ENCODE measurements at regions not wholly inside any gene's neighbourhood (a gene's known extent, or its start where the extent isn't known, plus 50 kb on each side); places are given as distances from the start of the nearest gene placed in this dataset.

DNA sequence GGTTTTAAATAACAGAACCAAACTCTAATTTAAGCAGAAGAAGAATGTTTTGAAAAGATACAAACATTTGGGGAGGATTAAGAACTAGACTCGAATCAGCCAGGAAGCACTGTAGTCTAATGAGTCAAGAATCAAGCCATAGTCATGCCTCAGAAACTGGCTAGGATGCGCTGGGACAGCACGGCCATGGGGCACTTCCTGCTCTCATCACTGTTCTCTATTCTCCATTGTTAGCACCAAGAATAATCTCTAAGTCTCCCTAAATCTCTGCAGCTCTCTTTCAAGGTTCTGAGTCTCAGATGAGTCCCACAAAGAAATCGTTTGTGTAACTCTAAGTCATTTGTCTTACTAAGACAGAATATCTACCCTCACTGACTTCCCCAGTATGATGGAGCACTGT lies 399.0 kb upstream of the KCNMB2 start:
- Histone ChIP-seq H3K9ac (ENCODE audit: low read length) (no peak overlapping the region), H3K36me3 (replicated peaks; ENCODE audit: insufficient read depth, low read length) (no peaks in the 10 kb centered on the region), H3K4me2 (ENCODE audit: low read depth, low read length) (no peak overlapping the region), H3K4me3 (ENCODE audit: low read length) (no peak overlapping the region), H3K9me2 (replicated peaks; ENCODE audit: insufficient read depth, low read length) (no peaks in the 10 kb centered on the region), H3K27ac (ENCODE audit: low read length) (no peak overlapping the region), H2AFZ (ENCODE audit: low read length) (no peak overlapping the region), H3F3A (ENCODE audit: insufficient read depth, low read length) (no peaks in the 10 kb centered on the region), H4K20me1 (ENCODE audit: insufficient read depth, low read length) (no peaks in the 10 kb centered on the region), H3K4me1 (ENCODE audit: low read length) (no peaks in the 10 kb centered on the region), H3K27me3 (replicated peaks; ENCODE audit: insufficient read depth, low read length) (no peaks in the 10 kb centered on the region), H3K9me3 (replicated peaks; ENCODE audit: insufficient read depth, low read length) (no peaks in the 10 kb centered on the region), H3K79me2 (ENCODE audit: low read length) (no peaks in the 10 kb centered on the region)
- no peak for DNase-seq
- TF ChIP-seq, protein P1, sequence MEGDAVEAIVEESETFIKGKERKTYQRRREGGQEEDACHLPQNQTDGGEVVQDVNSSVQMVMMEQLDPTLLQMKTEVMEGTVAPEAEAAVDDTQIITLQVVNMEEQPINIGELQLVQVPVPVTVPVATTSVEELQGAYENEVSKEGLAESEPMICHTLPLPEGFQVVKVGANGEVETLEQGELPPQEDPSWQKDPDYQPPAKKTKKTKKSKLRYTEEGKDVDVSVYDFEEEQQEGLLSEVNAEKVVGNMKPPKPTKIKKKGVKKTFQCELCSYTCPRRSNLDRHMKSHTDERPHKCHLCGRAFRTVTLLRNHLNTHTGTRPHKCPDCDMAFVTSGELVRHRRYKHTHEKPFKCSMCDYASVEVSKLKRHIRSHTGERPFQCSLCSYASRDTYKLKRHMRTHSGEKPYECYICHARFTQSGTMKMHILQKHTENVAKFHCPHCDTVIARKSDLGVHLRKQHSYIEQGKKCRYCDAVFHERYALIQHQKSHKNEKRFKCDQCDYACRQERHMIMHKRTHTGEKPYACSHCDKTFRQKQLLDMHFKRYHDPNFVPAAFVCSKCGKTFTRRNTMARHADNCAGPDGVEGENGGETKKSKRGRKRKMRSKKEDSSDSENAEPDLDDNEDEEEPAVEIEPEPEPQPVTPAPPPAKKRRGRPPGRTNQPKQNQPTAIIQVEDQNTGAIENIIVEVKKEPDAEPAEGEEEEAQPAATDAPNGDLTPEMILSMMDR (IDR thresholded peaks at IDR 0.05; ENCODE audit: low read length): no peak
- TF ChIP-seq EZH2 (optimal IDR thresholded peaks at IDR 0.05; ENCODE audit: low read depth, low read length): no peak
- TF ChIP-seq EZH2phosphoT487 (IDR thresholded peaks at IDR 0.05; ENCODE audit: low read length): no peak

DNA sequence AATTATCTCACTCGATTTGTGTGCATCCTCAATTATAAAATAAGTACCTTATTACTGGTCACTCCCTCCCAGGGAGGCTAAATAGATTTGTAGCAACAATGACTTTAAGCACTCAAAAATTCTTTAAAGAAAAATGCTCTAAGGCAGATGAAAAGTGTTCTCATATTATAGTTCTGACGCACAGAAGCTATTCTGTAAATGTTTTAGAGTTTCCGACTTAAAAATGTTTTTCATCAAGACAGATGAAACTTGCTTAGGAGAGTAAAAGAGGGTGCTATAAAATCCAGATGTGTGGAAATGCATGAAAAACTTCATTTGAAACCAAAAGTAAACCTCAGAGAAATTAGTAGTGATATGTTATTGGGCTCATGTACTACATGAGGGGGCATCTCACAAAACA lies 398.4 kb upstream of the KCNMB2 start:
- Histone ChIP-seq H3K4me1 (ENCODE audit: low read length) (no peaks in the 10 kb centered on the region), H4K20me1 (ENCODE audit: insufficient read depth, low read length) (no peaks in the 10 kb centered on the region), H3K9me2 (replicated peaks; ENCODE audit: insufficient read depth, low read length) (no peaks in the 10 kb centered on the region), H3K9ac (ENCODE audit: low read length) (no peak overlapping the region), H3K4me3 (ENCODE audit: low read length) (no peak overlapping the region), H3K27ac (ENCODE audit: low read length) (no peak overlapping the region), H3K27me3 (replicated peaks; ENCODE audit: insufficient read depth, low read length) (no peaks in the 10 kb centered on the region), H3K9me3 (replicated peaks; ENCODE audit: insufficient read depth, low read length) (no peaks in the 10 kb centered on the region), H3F3A (ENCODE audit: insufficient read depth, low read length) (no peaks in the 10 kb centered on the region), H2AFZ (ENCODE audit: low read length) (no peak overlapping the region), H3K4me2 (ENCODE audit: low read depth, low read length) (no peak overlapping the region), H3K79me2 (ENCODE audit: low read length) (no peaks in the 10 kb centered on the region), H3K36me3 (replicated peaks; ENCODE audit: insufficient read depth, low read length) (no peaks in the 10 kb centered on the region)
- TF ChIP-seq, protein P1 (IDR thresholded peaks at IDR 0.05; ENCODE audit: low read length): no peak
- TF ChIP-seq EZH2phosphoT487 (IDR thresholded peaks at IDR 0.05; ENCODE audit: low read length) (no peak), EZH2 (optimal IDR thresholded peaks at IDR 0.05; ENCODE audit: low read depth, low read length) (no peak)
- DNase-seq: no peak

DNA sequence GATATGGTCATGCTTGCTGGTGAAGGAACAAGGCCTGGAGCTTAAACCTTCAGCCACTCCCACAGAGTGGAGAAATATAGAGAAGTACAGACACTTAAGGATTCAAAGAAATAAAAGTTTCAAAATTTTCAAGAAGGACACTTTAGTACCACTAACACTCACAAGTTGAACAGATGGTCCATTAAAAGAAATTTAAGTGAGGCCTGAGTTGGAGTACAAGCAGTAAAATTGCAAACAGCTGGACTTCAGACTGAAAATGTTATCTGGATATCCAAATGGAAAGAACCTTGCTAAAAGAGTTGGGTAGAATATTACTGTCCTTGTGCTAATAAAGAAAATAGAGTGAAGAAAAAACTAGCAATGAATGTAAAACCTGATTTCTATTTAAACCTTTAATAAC lies 397.1 kb upstream of the KCNMB2 start:
- Histone ChIP-seq H3K79me2 (ENCODE audit: low read length) (no peaks in the 10 kb centered on the region), H3K4me3 (ENCODE audit: low read length) (no peak overlapping the region), H2AFZ (ENCODE audit: low read length) (no peak overlapping the region), H3K27ac (ENCODE audit: low read length) (no peak overlapping the region), H3K4me2 (ENCODE audit: low read depth, low read length) (no peak overlapping the region), H3K9me3 (replicated peaks; ENCODE audit: insufficient read depth, low read length) (no peaks in the 10 kb centered on the region), H3F3A (ENCODE audit: insufficient read depth, low read length) (no peaks in the 10 kb centered on the region), H3K4me1 (ENCODE audit: low read length) (no peaks in the 10 kb centered on the region), H3K9ac (ENCODE audit: low read length) (no peak overlapping the region), H3K27me3 (replicated peaks; ENCODE audit: insufficient read depth, low read length) (no peaks in the 10 kb centered on the region), H4K20me1 (ENCODE audit: insufficient read depth, low read length) (no peaks in the 10 kb centered on the region), H3K9me2 (replicated peaks; ENCODE audit: insufficient read depth, low read length) (no peaks in the 10 kb centered on the region), H3K36me3 (replicated peaks; ENCODE audit: insufficient read depth, low read length) (no peaks in the 10 kb centered on the region)
- TF ChIP-seq, protein P1 (IDR thresholded peaks at IDR 0.05; ENCODE audit: low read length): no peak
- TF ChIP-seq EZH2phosphoT487 (IDR thresholded peaks at IDR 0.05; ENCODE audit: low read length) (no peak), EZH2 (optimal IDR thresholded peaks at IDR 0.05; ENCODE audit: low read depth, low read length) (no peak)
- no peak for DNase-seq

All from MM.1S (cell line).